Ishikawa (cell line): ENCODE measurements at regions not wholly inside any gene's neighbourhood (a gene's known extent, or its start where the extent isn't known, plus 50 kb on each side); places are given as distances from the start of the nearest gene placed in this dataset.
A peak's percentile ranks its signal among the peaks of the same experiment; 100 is the strongest.

Experiments used
- CEBPB ChIP-seq: IDR thresholded peaks from 2 replicates; pipeline ENCODE4 v1.6.1; 2012
- CREB1 ChIP-seq: IDR thresholded peaks from 2 replicates; pipeline ENCODE4 v1.6.1; 2012; ENCODE audit warnings: low read depth
- EGR1 ChIP-seq: IDR thresholded peaks from 2 replicates; pipeline ENCODE4 v1.6.1; 2012
- EP300 ChIP-seq: IDR thresholded peaks from 2 replicates; pipeline ENCODE4 v1.6.1; 2012; ENCODE audit warnings: borderline replicate concordance
- FOXM1 ChIP-seq: IDR thresholded peaks from 2 replicates; pipeline ENCODE4 v1.6.1; 2012; ENCODE audit warnings: low read depth, borderline replicate concordance
- NFIC ChIP-seq: IDR thresholded peaks from 2 replicates; pipeline ENCODE4 v1.6.1; 2012
- RAD21 ChIP-seq: IDR thresholded peaks from 2 replicates; pipeline ENCODE4 v1.6.1; 2012; ENCODE audit warnings: low read depth
- TAF1 ChIP-seq: IDR thresholded peaks from 2 replicates; pipeline ENCODE4 v1.6.1; 2012; ENCODE audit warnings: low read depth, mild to moderate bottlenecking
- TCF12 ChIP-seq: IDR thresholded peaks from 2 replicates; pipeline ENCODE4 v1.6.1; 2012; ENCODE audit warnings: low read depth
- TEAD4 ChIP-seq: IDR thresholded peaks from 2 replicates; pipeline ENCODE4 v1.6.1; 2012
- YY1 ChIP-seq: IDR thresholded peaks from 2 replicates; pipeline ENCODE4 v1.6.1; 2012; ENCODE audit warnings: low read depth
- ZBTB7A ChIP-seq: IDR thresholded peaks from 2 replicates; pipeline ENCODE4 v1.6.1; 2012; ENCODE audit warnings: low read depth
- TF ChIP-seq, protein P1 (sequence below): IDR thresholded peaks from 2 replicates; pipeline ENCODE4 v1.6.1; 2012
- TF ChIP-seq, protein P2 (sequence below): IDR thresholded peaks from 2 replicates; pipeline ENCODE4 v1.6.1; 2012
- TF ChIP-seq, protein P3 (sequence below): IDR thresholded peaks from 2 replicates; pipeline ENCODE4 v1.6.1; 2012; ENCODE audit warnings: low read depth, mild to moderate bottlenecking

DNA sequence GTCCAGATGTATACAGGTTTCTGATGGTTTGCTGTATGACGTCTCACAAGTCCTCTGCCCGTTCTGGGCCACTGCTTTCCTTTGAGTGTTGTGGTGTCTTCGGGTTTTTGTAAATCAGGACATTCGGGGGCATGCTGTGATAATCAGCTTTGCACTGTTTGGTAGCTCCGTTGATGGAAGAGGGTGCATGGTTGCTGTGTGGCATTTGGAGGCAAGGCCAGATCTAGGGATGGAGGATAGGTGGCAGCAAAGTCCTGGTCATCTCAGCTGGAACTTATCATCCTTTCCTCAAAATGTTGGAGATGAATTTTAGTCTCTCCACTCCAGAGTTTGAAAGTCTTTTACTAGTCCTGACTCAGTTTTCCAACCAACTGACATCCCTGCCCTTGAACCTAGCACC is 91.0 kb downstream of the SCP2D1 start:
- TF ChIP-seq, protein P1, sequence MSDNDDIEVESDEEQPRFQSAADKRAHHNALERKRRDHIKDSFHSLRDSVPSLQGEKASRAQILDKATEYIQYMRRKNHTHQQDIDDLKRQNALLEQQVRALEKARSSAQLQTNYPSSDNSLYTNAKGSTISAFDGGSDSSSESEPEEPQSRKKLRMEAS: no peak
- TF ChIP-seq RAD21: 0 out of 2 replicates have a peak, but pooled peaks have one; percentile 6

DNA sequence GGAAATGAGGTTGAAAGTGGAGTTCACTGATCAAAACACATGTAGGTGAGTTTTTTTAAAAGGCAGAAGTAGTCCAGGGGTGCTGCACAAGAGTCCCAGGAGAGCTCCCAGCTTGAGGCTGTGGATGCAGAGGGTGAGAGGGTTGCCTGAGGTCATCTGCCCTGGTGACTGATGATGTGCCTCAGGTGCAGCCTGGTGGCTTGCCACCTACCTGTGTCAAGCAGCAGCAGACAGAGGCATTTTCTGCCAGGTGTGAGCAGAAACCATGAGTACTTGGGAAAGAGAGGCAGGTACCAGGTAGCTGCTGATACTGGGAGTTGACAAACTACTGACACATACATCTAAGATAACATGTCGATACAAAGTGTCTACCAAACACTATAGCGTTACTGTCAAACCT is 92.5 kb downstream of the SCP2D1 start:
- TF ChIP-seq YY1 (no peak), CEBPB (no peak), TAF1 (no peak), ZBTB7A (no peak), NFIC (no peak), TEAD4 (no peak), EP300 (no peak), CREB1 (no peak), FOXM1 (no peak), TCF12 (no peak), RAD21 (no peak), EGR1 (no peak)
- TF ChIP-seq, protein P2, sequence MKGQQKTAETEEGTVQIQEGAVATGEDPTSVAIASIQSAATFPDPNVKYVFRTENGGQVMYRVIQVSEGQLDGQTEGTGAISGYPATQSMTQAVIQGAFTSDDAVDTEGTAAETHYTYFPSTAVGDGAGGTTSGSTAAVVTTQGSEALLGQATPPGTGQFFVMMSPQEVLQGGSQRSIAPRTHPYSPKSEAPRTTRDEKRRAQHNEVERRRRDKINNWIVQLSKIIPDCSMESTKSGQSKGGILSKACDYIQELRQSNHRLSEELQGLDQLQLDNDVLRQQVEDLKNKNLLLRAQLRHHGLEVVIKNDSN: no peak
- TF ChIP-seq, protein P1: no peak
- TF ChIP-seq, protein P3, sequence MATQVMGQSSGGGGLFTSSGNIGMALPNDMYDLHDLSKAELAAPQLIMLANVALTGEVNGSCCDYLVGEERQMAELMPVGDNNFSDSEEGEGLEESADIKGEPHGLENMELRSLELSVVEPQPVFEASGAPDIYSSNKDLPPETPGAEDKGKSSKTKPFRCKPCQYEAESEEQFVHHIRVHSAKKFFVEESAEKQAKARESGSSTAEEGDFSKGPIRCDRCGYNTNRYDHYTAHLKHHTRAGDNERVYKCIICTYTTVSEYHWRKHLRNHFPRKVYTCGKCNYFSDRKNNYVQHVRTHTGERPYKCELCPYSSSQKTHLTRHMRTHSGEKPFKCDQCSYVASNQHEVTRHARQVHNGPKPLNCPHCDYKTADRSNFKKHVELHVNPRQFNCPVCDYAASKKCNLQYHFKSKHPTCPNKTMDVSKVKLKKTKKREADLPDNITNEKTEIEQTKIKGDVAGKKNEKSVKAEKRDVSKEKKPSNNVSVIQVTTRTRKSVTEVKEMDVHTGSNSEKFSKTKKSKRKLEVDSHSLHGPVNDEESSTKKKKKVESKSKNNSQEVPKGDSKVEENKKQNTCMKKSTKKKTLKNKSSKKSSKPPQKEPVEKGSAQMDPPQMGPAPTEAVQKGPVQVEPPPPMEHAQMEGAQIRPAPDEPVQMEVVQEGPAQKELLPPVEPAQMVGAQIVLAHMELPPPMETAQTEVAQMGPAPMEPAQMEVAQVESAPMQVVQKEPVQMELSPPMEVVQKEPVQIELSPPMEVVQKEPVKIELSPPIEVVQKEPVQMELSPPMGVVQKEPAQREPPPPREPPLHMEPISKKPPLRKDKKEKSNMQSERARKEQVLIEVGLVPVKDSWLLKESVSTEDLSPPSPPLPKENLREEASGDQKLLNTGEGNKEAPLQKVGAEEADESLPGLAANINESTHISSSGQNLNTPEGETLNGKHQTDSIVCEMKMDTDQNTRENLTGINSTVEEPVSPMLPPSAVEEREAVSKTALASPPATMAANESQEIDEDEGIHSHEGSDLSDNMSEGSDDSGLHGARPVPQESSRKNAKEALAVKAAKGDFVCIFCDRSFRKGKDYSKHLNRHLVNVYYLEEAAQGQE: no peak

DNA sequence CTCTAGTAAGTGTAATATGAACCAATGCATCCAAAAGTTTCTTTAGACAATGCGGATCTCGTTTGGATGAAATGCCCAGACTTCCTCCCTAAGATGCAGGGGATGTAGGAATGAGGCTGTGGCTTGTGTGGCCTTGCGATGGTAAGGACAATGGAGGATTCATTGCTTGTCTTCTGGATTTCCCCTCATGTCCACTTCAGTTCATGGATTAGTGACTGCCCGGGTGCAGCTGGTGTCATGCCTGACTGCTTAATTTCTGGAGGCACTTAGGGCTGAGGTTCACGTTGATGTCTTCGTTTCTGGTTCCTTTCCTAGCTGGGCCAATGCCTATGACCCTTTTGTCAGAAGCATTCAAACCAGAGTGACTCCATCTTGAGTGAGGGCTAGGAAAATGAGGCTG is 93.8 kb downstream of the SCP2D1 start:
- TF ChIP-seq, protein P2: no peak
- TF ChIP-seq TCF12 (no peak), TEAD4 (no peak), EP300 (no peak)

DNA sequence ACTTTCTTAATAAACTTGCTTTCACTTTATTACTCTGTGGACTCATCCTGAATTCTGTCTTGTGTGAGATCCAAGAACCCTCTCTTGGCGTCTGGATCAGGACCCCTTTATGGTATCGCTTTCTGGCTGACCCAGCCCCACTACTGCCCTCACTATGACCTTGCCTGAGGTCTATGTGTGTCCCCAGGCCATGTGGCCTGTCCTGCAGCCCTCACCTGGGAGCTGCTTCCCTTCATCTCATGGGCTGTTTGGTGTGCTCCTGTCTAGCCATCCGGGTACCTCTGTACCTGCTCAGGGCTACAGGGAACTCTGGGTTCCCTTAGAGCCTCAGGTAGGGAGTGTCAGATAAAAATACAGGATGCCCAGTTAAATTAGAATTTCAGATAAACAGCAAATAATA is 94.5 kb downstream of the SCP2D1 start:
- TF ChIP-seq TEAD4: no peak
- TF ChIP-seq ZBTB7A: no peak
- TF ChIP-seq, protein P2: no peak
- no peak for TF ChIP-seq TCF12
- no peak for TF ChIP-seq CEBPB
- TF ChIP-seq, protein P1: no peak
- TF ChIP-seq YY1: no peak
- TF ChIP-seq NFIC: no peak
- no peak for TF ChIP-seq FOXM1
- no peak for TF ChIP-seq TAF1
- TF ChIP-seq EP300: no peak
- no peak for TF ChIP-seq CREB1
- no peak for TF ChIP-seq RAD21
- no peak for TF ChIP-seq EGR1
- TF ChIP-seq, protein P3: no peak

DNA sequence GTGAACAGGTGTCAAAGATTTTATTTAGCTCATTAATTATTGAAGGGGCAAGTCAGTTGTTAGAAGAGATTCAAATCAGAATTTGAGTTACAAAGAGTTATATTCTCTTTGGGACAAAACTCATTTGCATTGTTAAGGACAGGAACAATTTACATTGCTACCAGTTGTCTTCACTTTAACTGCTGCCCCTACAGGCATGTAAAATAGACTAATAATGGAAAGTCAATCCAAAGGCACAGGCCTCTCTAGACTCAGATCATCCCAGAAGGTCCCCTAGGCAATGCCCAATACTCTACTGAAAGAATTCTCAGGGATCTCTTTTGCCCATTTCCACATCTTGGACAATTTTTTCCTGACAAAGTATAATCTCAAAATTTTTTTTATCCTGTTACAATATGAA is 95.7 kb downstream of the SCP2D1 start:
- TF ChIP-seq, protein P3: no peak
- TF ChIP-seq CREB1 (no peak), EGR1 (no peak), CEBPB (no peak), FOXM1 (no peak), TEAD4 (no peak), EP300 (no peak), ZBTB7A (no peak)
- TF ChIP-seq, protein P2: no peak
